Left lung (tissue), 4 donors: ENCODE measurements at regions not wholly inside any gene's neighbourhood (a gene's known extent, or its start where the extent isn't known, plus 50 kb on each side); places are given as distances from the start of the nearest gene placed in this dataset.

Experiments
- ATAC-seq: fragments of 200-7000 bp; cut with Tn5 transposase; one replicate; pipeline ENCODE4 v1.9.1; 2020; ENCODE audit warnings: moderate library complexity
- DNase-seq, 4 donors: peaks; one replicate each; pipeline ENCODE4 v3.0.0-alpha.2; 2013 to 2020
- H3K27ac ChIP-seq, 2 donors: fragments of 200-600 bp; sonication (generic) in 1 of 2; one replicate each; pipeline versions ENCODE4 v1.5.0 to v1.8.0; 2020 to 2021
- H3K27me3 ChIP-seq, 2 donors: fragments of 200-600 bp; sonication (generic) in 1 of 2; one replicate each; pipeline versions ENCODE4 v1.5.0 to v1.8.0; 2020 to 2021
- H3K36me3 ChIP-seq, 2 donors: fragments of 200-600 bp; sonication (generic) in 1 of 2; one replicate each; pipeline versions ENCODE4 v1.5.0 to v1.8.0; 2020 to 2021
- H3K4me1 ChIP-seq, 2 donors: fragments of 200-600 bp; one replicate each; pipeline ENCODE4 v1.8.0; 2021
- H3K4me3 ChIP-seq, 2 donors: fragments of 200-600 bp; sonication (generic) in 1 of 2; one replicate each; pipeline versions ENCODE4 v1.5.0 to v1.8.0; 2020 to 2021; ENCODE audit warnings: mild to moderate bottlenecking in 1 of 2
- H3K9me3 ChIP-seq, 2 donors: fragments of 200-600 bp; sonication (generic) in 1 of 2; one replicate each; pipeline versions ENCODE4 v1.5.0 to v1.8.0; 2020 to 2021
- CTCF ChIP-seq, 2 donors: fragments of 200-600 bp; sonication (generic) in 1 of 2; IDR thresholded peaks; one replicate each; pipeline versions ENCODE4 v1.5.0 to v1.8.0; 2021; ENCODE audit warnings: antibody characterized with exemption in 2 of 2
- intact Hi-C, 2 donors: fragments of 100-400 bp; cut with DNase I; formaldehyde crosslinking; loops; one replicate each; pipeline versions ENCODE4 v1.11.2 to v1.14.2; 2022
- donor health status: DM: no; HTN: yes; CAD: no.
- donor health status: DM: no; HTN: no; CAD: no.

- no peak for ATAC-seq
- Histone ChIP-seq H3K4me1 (no peaks in the 10 kb centered on the region), H3K4me3 (no peak overlapping the region), H3K9me3 (no peaks in the 10 kb centered on the region), H3K27ac (no peak overlapping the region), H3K36me3 (no peaks in the 10 kb centered on the region), H3K27me3 (peaks cover 0 to 27% of the 10 kb centered on the region in 2 donors)
- DNase-seq = no peak
- intact Hi-C loops = no loop called here
- TF ChIP-seq CTCF (IDR thresholded peaks at IDR 0.05) = no peak
Measured at GRCh38 chr17:5677620-5678019, 93.3 kb upstream of the NLRP1 start.

GRCh38 chr17:5678171-5678570 is 93.9 kb upstream of the NLRP1 start:
- Histone ChIP-seq H3K27ac (no peak overlapping the region), H3K4me3 (no peak overlapping the region), H3K4me1 (no peaks in the 10 kb centered on the region), H3K9me3 (no peaks in the 10 kb centered on the region), H3K36me3 (no peaks in the 10 kb centered on the region), H3K27me3 (peaks cover 0 to 32% of the 10 kb centered on the region in 2 donors)
- DNase-seq (no peak), ATAC-seq (no peak)
- intact Hi-C loops = no loop called here
- TF ChIP-seq CTCF (IDR thresholded peaks at IDR 0.05) = no peak

GRCh38 chr17:5680766-5681165 is 96.5 kb upstream of the NLRP1 start:
- intact Hi-C loops = no loop called here
- ATAC-seq (no peak), DNase-seq (no peak)
- Histone ChIP-seq H3K4me3 (no peak overlapping the region), H3K27ac (no peak overlapping the region), H3K27me3 (peaks cover 0 to 42% of the 10 kb centered on the region in 2 donors), H3K9me3 (no peaks in the 10 kb centered on the region), H3K4me1 (no peaks in the 10 kb centered on the region), H3K36me3 (no peaks in the 10 kb centered on the region)
- TF ChIP-seq CTCF (IDR thresholded peaks at IDR 0.05) = no peak

- peaks cover 0 to 44% of the 10 kb centered on the region in 2 donors for H3K27me3 ChIP-seq
- H3K4me1 ChIP-seq = no peaks in the 10 kb centered on the region
- TF ChIP-seq CTCF (IDR thresholded peaks at IDR 0.05) = no peak
- DNase-seq = no peak
- ATAC-seq = no peak
- H3K36me3 ChIP-seq = no peaks in the 10 kb centered on the region
- intact Hi-C loops = no loop called here
- H3K27ac ChIP-seq = no peak overlapping the region
- no peak overlapping the region for H3K4me3 ChIP-seq
- no peaks in the 10 kb centered on the region for H3K9me3 ChIP-seq
Measured at GRCh38 chr17:5683241-5683640, 98.9 kb upstream of the NLRP1 start.

GRCh38 chr17:5686074-5686635 is 101.8 kb upstream of the NLRP1 start:
- no peaks in the 10 kb centered on the region for H3K9me3 ChIP-seq
- ATAC-seq (no peak), DNase-seq (no peak)
- intact Hi-C loops = no loop called here
- no peaks in the 10 kb centered on the region for H3K36me3 ChIP-seq
- no peak for TF ChIP-seq CTCF (IDR thresholded peaks at IDR 0.05)
- no peak overlapping the region for H3K4me3 ChIP-seq
- peaks cover 0 to 40% of the 10 kb centered on the region in 2 donors for H3K27me3 ChIP-seq
- no peaks in the 10 kb centered on the region for H3K4me1 ChIP-seq
- H3K27ac ChIP-seq = no peak overlapping the region
